Keratinocyte (primary cell): ENCODE measurements at regions not wholly inside any gene's neighbourhood (a gene's known extent, or its start where the extent isn't known, plus 50 kb on each side); places are given as distances from the start of the nearest gene placed in this dataset.

Experiments used
- DNase-seq: peaks from one replicate; pipeline ENCODE4 v3.0.0-alpha.2; 2011; ENCODE audit warnings: low read depth, missing footprints, low spot score
- FAIRE-seq: peaks from 2 replicates; lab custom pipeline; 2011; peaks lifted over from hg19 to GRCh38; lab: Jason Lieb, UNC
- H2AFZ ChIP-seq: 2 replicates; pipeline ENCODE4 v1.6.0; 2012; ENCODE audit warnings: low read length, control low read depth, inconsistent platforms; ENCODE audit not compliant: control insufficient read depth
- H3K27ac ChIP-seq: 2 replicates; pipeline ENCODE4 v1.5.1; 2011; ENCODE audit warnings: low read length; ENCODE audit not compliant: control insufficient read depth, insufficient read depth
- H3K27me3 ChIP-seq: 3 replicates; pipeline ENCODE4 v1.6.0; 2011; ENCODE audit warnings: low read length; ENCODE audit not compliant: control insufficient read depth, insufficient read depth; ENCODE audit errors: extremely low read depth
- H3K36me3 ChIP-seq, 2 experiments: 2 replicates in 1 of 2; 3 replicates in 1 of 2; pipeline ENCODE4 v1.5.1; 2011; ENCODE audit warnings: low read length in 2 of 2, mild to moderate bottlenecking in 1 of 2; ENCODE audit not compliant: control insufficient read depth in 2 of 2, insufficient read depth in 2 of 2; ENCODE audit errors: extremely low read depth in 1 of 2
- H3K4me1 ChIP-seq: 3 replicates; pipeline ENCODE4 v1.5.1; 2011; ENCODE audit warnings: low read length; ENCODE audit not compliant: control insufficient read depth, insufficient read depth; ENCODE audit errors: extremely low read depth
- H3K4me2 ChIP-seq: 3 replicates; pipeline ENCODE4 v1.6.0; 2011; ENCODE audit warnings: low read depth, low read length; ENCODE audit not compliant: control insufficient read depth, insufficient read depth; ENCODE audit errors: extremely low read depth
- H3K4me3 ChIP-seq, 3 experiments: fragments of 200-600 bp in 1 of 3; sonication (generic) in 1 of 3; 2 replicates in 2 of 3; 3 replicates in 1 of 3; pipeline ENCODE4 v1.5.1; 2011 to 2016; ENCODE audit warnings: low read length in 3 of 3, mild to moderate bottlenecking in 3 of 3, control low read depth in 2 of 3, inconsistent platforms in 1 of 3, low read depth in 1 of 3, mixed read lengths in 1 of 3, mixed run types in 1 of 3, moderate library complexity in 1 of 3; ENCODE audit not compliant: control insufficient read depth in 2 of 3, insufficient read depth in 2 of 3; ENCODE audit errors: extremely low read depth in 1 of 3
- H3K79me2 ChIP-seq: 2 replicates; pipeline ENCODE4 v1.6.0; 2012; ENCODE audit warnings: low read length; ENCODE audit not compliant: control insufficient read depth, insufficient read depth
- H3K9ac ChIP-seq: 3 replicates; pipeline ENCODE4 v1.6.0; 2011; ENCODE audit warnings: low read length; ENCODE audit not compliant: control insufficient read depth, insufficient read depth; ENCODE audit errors: extremely low read depth
- H3K9me1 ChIP-seq: 3 replicates; pipeline ENCODE4 v1.6.0; 2011; ENCODE audit warnings: low read length; ENCODE audit not compliant: control insufficient read depth, insufficient read depth; ENCODE audit errors: extremely low read depth
- H3K9me3 ChIP-seq: 2 replicates; pipeline ENCODE4 v1.5.1; 2012; ENCODE audit warnings: low read depth, low read length; ENCODE audit not compliant: control insufficient read depth
- H4K20me1 ChIP-seq: 3 replicates; pipeline ENCODE4 v1.6.0; 2011; ENCODE audit warnings: low read length; ENCODE audit not compliant: control insufficient read depth, insufficient read depth; ENCODE audit errors: extremely low read depth
- EZH2 ChIP-seq: IDR thresholded peaks from one replicate; pipeline ENCODE4 v1.6.1; 2012; ENCODE audit warnings: inconsistent platforms, mild to moderate bottlenecking, low read length, moderate library complexity
- dilution Hi-C: fragments of 300-500 bp; cut with MboI; formaldehyde crosslinking; loops from one replicate; pipeline ENCODE4 v1.7.0; 2020; ENCODE audit warnings: low sequenced_read_pairs; ENCODE audit not compliant: extremely low pct_ligation_motif_present
- TF ChIP-seq, protein P1 (sequence below), 3 experiments: IDR thresholded peaks in 1 of 3; conservative IDR thresholded peaks in 1 of 3; optimal IDR thresholded peaks in 1 of 3; 2 replicates in 2 of 3; 3 replicates in 1 of 3; pipeline versions ENCODE3 to v1.5.1; 2011; ENCODE audit warnings: low read length in 3 of 3, mild to moderate bottlenecking in 3 of 3, moderate library complexity in 2 of 3, control low read depth in 1 of 3, inconsistent platforms in 1 of 3; ENCODE audit not compliant: insufficient read depth in 2 of 3; ENCODE audit errors: extremely low read depth in 1 of 3

DNA sequence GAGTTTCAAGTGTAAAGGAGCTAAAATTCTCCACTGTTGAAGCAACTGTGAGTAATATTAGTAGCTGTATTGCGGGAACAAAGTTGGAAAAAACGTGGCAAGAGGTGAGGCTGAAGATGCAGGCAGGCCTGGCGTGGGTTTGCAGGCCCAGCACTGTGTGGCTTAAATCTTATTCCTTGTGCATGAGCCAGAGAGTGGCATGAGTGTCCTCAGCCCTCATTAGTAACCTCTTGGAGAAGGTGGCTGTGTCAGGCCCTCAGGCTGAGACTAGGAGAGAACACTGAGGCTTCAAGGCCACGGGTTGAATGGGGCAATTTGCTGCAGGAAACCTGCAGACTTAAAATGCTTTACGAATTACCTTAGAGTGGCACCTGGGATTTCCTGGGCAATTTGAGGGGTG is 372.7 kb upstream of the CITED2 start:
- dilution Hi-C loops = no loop called here
- FAIRE-seq (no peak), DNase-seq (no peak)
- H3K4me3 ChIP-seq = no peak overlapping the region
- H3K9me1 ChIP-seq = no peaks in the 10 kb centered on the region
- H3K9ac ChIP-seq = no peak overlapping the region
- H3K36me3 ChIP-seq = no peaks in the 10 kb centered on the region
- H3K79me2 ChIP-seq = no peaks in the 10 kb centered on the region
- peaks cover 16% of the 10 kb centered on the region for H3K4me1 ChIP-seq
- H3K9me3 ChIP-seq = no peaks in the 10 kb centered on the region
- no peaks in the 10 kb centered on the region for H4K20me1 ChIP-seq
- TF ChIP-seq, protein P1, sequence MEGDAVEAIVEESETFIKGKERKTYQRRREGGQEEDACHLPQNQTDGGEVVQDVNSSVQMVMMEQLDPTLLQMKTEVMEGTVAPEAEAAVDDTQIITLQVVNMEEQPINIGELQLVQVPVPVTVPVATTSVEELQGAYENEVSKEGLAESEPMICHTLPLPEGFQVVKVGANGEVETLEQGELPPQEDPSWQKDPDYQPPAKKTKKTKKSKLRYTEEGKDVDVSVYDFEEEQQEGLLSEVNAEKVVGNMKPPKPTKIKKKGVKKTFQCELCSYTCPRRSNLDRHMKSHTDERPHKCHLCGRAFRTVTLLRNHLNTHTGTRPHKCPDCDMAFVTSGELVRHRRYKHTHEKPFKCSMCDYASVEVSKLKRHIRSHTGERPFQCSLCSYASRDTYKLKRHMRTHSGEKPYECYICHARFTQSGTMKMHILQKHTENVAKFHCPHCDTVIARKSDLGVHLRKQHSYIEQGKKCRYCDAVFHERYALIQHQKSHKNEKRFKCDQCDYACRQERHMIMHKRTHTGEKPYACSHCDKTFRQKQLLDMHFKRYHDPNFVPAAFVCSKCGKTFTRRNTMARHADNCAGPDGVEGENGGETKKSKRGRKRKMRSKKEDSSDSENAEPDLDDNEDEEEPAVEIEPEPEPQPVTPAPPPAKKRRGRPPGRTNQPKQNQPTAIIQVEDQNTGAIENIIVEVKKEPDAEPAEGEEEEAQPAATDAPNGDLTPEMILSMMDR (optimal IDR thresholded peaks at IDR 0.05 in 1 of 3, IDR thresholded peaks at IDR 0.05 in 1 of 3, conservative IDR thresholded peaks at IDR 0.05 in 1 of 3; ENCODE audit: extremely low read depth in 1 of 3, insufficient read depth in 2 of 3, low read length in 3 of 3) = no peak
- no peak for TF ChIP-seq EZH2
- H2AFZ ChIP-seq = no peak overlapping the region
- H3K4me2 ChIP-seq = no peak overlapping the region
- no peaks in the 10 kb centered on the region for H3K27me3 ChIP-seq
- no peak overlapping the region for H3K27ac ChIP-seq

DNA sequence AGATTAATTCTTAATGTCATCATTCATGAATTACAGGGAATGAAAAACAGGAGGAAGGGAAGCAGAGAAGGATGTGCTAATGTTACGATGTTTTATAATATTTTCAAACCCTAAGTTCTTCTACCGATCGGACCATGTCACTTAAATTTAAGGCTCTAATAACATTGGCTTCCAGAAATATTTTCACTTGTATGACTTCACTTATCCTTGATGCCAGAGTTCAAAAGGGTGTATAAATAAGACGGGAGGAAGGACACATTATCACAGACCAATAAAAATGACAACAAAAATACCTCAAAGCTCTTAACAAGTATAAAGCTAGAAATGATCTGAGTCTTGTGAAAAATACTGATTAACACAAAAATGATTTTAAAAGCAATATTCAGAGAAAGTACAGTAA is 370.4 kb upstream of the CITED2 start:
- Histone ChIP-seq H3K4me3 (no peak overlapping the region), H2AFZ (no peak overlapping the region), H3K27ac (no peak overlapping the region), H3K36me3 (no peaks in the 10 kb centered on the region), H3K79me2 (no peaks in the 10 kb centered on the region), H3K4me2 (no peak overlapping the region), H3K4me1 (peaks cover 16% of the 10 kb centered on the region), H3K27me3 (no peaks in the 10 kb centered on the region), H3K9me3 (no peaks in the 10 kb centered on the region), H3K9me1 (no peaks in the 10 kb centered on the region), H3K9ac (no peak overlapping the region), H4K20me1 (no peaks in the 10 kb centered on the region)
- no peak for DNase-seq
- FAIRE-seq = no peak
- TF ChIP-seq EZH2 = no peak
- TF ChIP-seq, protein P1 (optimal IDR thresholded peaks at IDR 0.05 in 1 of 3, IDR thresholded peaks at IDR 0.05 in 1 of 3, conservative IDR thresholded peaks at IDR 0.05 in 1 of 3; ENCODE audit: extremely low read depth in 1 of 3, insufficient read depth in 2 of 3, low read length in 3 of 3) = no peak
- dilution Hi-C loops = no loop called here
